NT2/D1 (cell line): ENCODE measurements at regions not wholly inside any gene's neighbourhood (a gene's known extent, or its start where the extent isn't known, plus 50 kb on each side); places are given as distances from the start of the nearest gene placed in this dataset.

Source experiments
- SUZ12 ChIP-seq: IDR thresholded peaks from 2 replicates; pipeline ENCODE4 v1.6.1; 2011; ENCODE audit not compliant: insufficient read length, insufficient read depth; ENCODE audit errors: extremely low read depth
- YY1 ChIP-seq: IDR thresholded peaks from 2 replicates; pipeline ENCODE4 v1.6.1; 2011; ENCODE audit not compliant: insufficient read length, insufficient read depth
- ZNF274 ChIP-seq: IDR thresholded peaks from 2 replicates; pipeline ENCODE4 v1.6.1; 2011; ENCODE audit warnings: mild to moderate bottlenecking, low read depth, low read length

DNA sequence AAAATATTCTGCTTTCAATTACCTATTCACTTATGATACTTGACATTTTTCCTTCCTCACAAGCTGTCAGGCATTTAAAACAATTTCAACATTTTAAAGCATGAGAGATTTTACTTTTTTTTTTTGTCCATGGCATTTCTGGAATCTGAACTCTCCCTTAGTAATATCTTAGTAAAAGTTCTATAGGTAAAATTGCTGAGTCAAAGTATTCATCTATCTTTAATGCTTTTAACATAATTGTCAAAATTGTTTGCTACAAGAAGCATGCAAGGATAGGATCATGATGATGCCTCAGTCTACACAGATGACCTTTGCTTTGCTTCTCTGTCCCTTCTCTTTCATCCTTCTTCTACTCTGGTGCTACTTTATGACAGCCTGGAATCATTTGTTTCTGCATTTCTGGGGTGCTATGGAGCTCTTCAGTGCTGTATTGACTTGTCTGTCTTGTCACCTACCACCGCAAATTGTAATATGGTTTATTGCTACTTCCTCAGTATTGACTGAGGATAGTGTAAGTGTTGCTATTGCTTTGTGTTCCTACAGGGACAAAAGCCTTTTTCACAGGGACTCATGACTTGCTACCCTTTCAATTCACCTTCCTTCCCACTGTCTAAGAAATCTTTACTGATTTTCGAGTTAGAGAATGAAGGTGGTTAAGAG lies 589.8 kb upstream of the ATP2B1 start:
- no peak for TF ChIP-seq YY1
- no peak for TF ChIP-seq ZNF274
- no peak for TF ChIP-seq SUZ12
